ENCODE measurements at regions not wholly inside any gene's neighbourhood (a gene's known extent, or its start where the extent isn't known, plus 50 kb on each side); places are given as distances from the start of the nearest gene placed in this dataset.
A peak's percentile ranks its signal among the peaks of the same experiment; 100 is the strongest.
"Not testable (repeated sequence)": the region's sequence is repeated elsewhere in the genome, so short reads cannot be mapped to it uniquely, and the experiment has no call there.

DNA sequence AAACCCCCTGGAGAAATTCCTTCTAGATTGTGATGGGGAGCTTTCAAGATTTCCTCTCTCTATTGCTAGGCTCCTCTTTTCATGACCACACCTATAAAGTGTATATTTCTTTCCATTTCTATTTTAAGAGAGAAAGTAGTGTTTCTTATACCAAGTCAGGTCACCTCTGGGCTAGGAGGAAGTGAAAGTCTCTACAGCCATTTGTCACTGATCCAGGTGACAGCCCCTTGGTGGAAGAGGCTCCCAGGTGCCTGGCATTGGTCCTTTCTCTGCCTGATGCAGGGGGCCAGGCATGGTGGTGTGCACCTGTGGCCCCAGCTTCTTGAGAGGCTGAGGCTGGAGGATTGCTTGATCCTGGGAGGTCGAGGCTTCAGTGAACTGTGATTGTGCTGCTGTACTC lies 64.7 kb downstream of the DHCR7 start:
- DNase-seq = no peak

DNA sequence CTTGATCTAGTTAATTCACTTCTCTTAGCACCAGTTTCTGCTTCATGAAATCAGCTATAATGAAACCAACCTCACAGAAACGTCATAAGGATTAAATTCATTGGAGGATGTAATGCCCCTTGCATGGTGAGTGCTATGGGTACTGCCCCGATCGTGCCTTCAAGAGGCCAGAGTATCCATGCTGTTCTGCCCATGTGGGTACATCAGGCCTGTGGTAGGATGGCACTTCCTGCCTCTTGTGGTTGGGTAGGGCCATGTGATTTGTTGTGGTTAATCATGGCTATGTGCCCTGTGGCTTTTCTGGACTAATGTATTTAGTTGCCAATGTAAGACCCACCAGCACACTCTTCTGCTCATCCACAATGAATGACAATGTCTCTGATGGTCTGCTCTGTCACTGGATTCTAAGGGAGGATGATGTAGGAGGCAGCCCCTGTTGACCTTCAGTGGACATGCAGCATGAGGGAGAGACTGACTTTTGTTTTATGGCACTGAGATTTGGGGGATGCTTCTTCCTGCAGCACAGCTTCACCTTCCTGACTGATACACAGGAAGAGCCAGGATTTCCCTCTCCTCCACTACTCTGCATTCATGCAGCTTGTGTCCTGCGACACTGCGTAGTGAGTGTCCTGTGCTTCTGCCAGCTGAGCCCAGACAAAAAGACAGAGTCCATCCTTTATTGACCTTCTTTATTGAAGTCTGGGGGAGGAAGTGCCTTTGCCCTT lies 66.2 kb downstream of the DHCR7 start:
- no peak for DNase-seq

DNA sequence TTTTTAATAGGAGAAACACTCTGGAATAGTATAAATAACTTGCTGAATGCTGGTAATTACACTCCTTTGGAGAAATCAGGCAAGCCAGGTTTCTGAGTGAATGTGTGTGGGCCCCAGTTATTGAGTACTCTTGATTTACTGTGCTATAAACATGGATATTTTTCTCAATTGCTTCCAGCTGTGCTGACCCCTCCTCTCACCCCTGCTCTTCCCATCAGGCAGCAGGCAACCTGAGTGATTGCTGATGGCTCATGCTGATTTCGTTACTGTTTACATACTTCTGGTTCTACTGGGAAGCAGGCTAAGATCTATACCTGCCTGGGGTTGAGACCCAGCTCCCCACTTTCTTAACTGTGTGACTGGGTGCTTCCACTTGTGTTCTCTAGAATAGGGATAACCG lies 68.5 kb downstream of the DHCR7 start:
- no peak for DNase-seq

DNA sequence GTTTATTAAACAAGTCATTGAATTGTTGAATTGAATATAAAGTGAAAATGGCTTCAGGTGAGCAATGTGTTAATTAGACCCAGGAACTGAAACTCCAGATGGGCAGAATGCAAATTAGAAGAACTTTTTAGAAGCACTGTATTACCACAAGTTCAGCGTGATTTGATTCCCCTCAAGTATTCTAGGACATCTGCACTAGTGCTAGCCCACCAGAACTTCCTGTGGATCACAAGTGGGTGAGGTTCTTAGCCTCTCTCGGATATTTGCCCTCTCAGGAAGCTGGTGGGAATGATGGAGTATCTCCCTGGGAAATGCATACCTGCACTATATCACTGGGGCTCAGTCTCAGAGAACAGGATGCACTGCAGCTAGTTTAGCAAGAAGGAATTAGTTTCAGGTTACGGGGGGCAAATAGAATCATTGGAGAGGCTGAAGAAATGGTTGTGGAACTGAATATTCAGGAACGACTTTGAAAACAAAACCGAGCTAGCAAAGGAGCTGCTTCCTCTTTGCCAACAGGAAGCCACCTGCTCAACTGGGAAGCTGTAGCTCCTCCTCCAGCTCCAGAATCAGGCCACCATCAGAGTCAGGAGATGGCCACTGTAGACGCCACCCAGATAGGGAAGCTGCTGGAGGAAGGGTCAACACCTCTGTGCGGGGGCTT lies 74.3 kb downstream of the DHCR7 start:
- no peak for DNase-seq

DNA sequence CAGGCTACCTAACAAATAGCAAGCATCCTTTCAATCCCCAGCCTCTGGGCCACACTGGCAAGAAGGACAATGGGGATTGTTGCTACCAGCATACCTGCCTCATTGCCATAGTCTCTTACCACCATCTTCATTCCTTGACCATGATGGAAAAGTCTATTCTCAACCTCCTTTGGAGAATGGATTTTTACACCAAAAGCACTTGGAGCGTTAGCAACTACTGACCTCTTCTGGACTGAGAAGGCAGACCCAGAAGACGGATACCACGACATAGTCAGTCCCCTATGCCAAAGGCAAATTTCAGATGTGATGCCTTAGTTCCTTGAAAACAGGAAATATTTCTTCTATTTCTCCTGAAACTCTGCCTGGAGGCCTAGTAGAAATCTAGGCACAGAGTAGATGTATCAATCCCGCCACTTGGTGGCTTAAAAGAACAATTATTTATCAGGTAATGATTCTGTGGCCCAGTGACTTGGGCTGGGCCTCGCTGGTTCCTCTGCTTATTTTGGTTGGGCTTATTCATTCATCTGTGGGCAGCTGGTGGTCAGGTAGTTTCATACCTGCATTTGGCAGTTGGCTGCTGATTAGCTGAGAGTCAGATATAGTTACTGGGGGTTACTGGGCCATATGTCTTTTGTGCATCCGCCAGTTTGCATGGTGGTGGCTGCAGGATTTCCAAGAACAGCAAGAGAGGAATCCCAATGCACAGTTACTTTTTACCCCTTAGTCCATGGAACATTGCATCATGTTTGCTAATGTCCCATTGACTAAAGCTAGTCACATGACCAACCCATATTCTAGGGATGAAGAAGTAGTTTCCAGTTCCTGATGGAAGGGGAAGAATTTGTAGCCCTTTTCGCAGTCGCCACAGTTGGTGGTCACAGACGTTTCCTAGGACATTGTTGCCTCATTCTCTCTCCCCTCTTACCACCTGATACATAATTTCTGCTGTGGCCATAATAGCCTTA lies 75.2 kb downstream of the DHCR7 start:
- peak; percentile 13 for DNase-seq

DNA sequence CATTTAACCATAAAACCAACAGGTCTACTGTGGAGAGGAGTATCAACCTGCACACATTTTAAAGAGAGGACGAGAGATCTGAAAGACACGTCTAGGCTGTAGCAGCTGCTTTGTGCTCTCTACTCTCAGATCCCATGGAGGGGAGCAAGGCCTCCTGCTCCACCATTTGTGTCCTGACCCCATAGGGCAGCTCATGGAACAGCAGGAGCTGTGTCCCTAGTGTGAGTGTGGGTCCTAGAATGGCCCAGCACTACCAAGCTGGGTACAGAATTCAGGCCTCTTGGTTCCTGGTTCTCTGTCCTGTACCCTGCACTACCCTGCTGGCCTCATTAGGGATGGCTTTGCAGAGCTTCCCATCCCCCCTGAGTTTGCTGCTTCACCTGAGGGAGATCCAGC lies 76.5 kb downstream of the DHCR7 start:
- DNase-seq = no peak

DNA sequence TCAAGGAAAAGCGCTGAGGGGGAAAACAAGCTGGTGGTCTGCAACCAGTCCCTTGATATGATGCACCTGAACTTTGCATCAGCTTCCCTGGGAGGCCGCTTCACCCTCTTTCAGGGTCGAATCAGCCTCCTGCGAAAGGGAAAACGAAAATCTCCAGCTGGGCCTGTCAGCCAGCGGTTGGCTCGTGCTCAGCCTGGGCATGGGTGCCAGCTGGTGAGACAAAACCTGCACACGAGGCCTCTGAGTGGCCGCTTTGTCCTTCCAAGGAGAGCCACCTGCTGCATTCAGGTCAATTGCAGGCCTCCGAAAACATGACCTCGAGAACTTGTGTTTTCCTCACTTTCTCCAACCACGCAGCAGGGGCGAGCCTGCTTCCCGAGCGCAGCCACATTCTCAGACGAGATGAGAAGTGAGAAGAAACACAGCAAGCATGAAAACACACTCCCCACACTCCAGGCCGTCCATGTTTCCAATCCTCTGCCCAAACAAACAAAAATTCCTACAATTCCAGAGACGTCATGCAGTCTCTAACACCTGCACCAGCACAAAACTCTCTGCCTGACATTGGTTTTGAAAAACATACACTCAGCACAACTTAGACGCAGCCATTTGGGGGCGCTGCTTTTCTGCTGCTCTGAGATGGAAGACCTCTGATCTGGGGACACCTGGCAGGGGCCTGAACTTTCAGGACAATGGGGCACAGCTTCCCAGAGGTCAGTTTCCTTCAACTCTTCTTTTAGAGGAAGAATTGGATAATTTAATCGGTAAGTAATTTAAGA lies 77.1 kb downstream of the DHCR7 start:
- DNase-seq = no peak

DNA sequence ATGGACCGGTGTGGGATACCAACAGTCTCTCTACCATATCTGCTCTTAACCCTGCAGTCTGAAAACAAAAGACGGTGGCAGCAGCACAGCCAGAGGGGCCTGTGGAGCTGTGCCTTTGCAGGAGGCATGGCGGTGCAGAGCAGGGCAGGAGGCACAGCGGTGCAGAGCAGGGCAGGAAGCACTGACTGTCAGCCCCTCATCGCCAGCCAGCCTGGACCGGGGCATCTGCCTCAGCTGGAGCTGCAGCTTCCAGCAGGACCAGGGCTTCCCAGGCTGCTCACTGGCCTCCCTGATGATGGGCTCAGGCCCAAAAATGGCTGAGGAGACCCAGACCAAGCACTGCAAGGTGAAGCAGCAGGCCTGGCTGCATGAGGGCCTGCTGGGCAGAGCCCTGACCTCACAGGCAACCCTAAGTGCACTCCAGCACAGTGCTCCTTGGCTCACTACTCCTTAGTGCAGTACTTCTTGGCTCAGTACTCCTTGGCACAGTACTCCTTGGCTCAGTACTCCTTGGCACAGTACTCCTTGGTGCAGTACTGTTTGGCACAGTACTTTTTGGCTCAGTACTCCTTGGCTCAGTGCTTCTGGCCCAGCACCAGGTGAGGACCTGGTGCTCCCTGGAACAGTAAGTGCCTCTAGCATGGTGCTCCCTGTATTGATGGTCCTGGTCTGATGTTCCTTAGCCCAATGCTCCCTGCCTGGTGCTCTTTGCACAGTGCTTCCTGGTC lies 78.0 kb downstream of the DHCR7 start:
- DNase-seq = no peak

DNA sequence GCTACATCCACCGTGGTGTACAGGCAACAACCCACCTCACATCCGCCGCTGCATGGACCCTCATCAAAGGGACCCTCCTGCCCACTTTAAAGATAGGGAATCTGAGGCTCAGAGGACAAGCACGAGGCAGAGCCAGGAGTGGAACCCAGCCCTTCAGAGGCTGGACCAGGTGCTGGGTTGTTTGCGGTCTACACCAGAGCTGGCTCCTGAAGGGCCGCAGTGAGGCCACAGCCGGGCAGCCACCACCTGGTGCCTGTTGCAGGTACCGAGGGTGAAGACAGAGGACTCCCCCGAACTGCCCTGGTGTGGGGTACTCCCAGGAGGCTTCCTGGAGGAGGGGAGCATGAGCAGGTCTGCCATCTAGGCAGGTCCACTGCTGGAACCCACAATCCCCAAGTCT lies 78.8 kb downstream of the DHCR7 start:
- DNase-seq = no peak

DNA sequence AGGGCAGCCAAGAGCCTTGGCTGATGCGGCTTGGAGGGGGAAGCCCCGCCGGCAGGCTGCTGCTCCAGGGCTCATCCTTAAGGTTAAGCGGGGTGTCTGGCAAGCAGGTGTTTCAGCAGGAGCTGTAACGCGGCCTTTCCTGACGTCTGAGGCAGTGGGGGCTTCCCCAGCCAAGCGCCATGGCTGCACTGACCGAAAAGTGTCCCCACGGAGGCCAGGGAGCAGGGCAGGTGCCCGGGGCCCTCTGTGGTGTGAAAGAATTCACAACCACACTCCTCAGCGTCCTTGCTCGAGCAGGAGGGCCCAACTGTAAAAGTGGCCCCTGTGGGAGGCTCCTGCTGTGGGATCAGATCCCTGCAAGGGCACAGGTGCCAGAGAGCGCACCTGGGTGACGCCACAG lies 79.2 kb downstream of the DHCR7 start:
- no peak for DNase-seq

DNA sequence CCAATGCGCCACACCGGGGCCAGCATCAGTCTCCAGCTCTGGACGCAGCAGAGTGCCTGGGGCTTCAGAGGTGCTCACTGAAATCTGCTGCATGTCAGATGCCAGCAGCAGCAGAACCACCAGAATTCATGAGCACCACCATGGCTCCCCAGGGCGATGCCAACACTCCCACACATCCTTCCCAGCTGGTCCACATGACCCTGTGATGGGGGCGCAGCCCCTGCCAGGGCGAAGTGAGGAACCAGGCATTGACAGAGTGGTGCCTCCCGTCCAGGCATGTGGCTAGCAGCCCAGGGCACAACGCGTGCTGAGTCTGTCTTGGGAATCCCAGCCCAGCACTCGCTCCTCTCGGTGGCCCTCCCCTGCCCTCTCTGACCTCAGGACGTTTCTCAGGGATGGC lies 80.4 kb downstream of the DHCR7 start:
- DNase-seq = no peak

DNA sequence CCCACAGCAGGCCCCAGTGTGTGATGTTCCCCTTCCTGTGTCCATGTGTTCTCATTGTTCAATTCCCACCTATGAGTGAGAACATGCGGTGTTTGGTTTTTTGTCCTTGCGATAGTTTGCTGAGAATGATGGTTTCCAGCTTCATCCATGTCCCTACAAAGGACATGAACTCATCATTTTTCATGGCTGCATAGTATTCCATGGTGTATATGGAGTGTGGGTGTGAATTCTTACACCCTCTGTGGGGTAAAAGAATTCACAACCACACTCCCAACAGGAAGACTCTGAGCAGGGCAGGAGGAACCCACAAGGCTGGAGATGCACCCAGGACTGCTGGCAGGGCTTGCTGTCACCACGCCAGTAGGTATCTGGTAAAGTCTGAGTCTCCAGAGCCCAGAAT lies 80.9 kb downstream of the DHCR7 start:
- not testable (repeated sequence) for DNase-seq

DNA sequence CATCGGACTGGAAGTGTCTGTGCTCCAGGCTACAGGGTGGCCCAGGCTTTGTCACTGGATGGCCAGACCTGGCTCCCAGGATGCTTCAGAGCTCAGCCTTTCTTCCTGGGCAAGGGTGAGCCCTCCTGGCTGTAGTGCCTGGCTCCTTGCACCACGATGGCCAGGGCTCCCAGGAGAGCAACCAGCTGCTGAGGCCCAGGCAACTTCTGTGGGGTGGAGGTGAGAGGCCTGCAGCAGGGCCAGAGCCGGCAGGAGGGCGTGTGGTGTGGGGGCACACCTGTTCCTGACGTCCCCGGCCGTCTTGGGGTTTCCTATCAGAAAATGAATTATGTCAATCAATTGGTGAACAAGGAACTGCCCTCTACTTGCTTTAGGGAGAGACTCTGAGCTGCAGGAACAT lies 82.1 kb downstream of the DHCR7 start:
- DNase-seq = no peak

DNA sequence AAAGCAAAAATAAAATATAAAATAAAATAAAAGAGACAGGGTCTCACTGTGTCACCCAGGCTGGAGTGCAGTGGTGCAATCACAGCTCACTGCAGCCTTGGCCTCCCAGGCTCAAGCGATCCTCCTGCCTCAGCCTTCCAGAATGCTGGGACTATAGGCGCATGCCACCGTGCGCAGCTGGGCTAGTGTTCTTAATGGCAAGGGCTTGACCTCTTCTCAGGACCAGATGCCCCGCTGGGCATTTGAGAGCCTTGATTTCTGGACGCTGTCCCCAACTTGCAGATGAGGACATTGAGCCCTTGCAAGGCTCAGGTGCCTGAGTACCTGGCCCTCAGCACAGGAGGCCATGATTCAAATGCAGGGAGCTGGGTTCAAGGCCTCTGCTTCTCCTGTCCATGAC lies 82.6 kb downstream of the DHCR7 start:
- DNase-seq = no peak

DNA sequence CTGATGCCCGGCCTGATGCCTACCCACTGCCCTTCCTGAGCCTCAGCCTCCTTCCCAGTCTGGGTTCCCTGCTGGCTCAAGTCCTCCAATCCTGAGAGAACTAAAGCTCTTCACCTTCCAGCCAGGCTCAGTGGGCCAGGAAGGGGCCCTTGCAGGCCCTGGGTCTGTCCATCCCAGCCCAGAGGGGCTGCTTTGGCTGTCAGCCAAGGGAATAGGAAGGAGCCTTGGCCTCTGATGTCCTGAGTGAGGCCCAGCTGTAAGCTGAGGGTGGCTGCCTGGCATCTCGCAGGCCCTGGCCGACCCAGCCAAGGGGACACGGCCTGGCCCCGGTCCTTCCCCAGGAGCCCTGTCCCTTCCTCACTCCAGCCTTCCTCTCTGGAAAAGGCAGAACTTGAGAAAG lies 83.4 kb downstream of the DHCR7 start:
- no peak for DNase-seq

DNA sequence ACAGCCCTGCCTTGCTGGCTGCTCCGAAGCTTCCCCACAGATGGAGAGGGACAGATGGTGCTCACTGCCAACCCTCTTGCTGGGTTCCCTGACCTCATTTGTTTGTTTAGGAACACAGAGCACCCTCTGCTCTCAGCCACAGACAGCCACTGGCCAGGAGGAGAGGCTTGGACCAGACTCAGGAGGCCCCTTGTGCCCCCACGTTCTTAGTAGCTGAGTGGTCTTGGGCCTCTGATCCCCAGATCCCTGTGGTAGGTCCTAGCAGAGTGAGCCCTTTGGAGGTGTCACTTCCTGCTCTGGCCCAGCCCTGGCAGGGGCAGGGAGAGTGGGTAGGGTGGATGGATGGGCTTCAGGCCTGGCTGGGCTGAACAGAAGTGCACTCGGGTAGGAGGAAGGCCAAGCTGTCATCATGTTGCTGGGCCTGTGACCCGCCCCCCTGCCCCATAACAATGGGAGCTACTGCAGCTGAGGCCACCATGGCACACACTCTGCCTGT lies 84.0 kb downstream of the DHCR7 start:
- no peak for DNase-seq

DNA sequence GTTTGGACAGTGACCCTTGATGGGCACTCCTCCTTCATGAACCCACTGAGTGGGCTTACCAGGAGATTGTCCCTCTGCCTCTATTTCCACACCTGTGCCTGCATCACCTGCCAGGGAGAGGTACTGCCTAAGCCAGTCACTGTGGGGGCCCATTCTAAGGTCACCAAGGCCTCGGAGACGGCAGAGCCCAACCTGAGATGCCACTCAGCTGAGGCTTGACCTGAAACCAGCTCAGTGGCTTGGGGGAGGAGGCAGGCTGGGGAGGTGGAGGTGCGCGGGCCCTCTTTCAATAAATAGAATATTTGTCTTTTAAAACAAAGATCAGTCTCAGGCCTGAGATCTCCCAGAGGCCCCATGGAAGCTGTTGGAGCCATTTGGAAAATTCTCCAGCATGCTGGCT lies 84.5 kb downstream of the DHCR7 start:
- DNase-seq = no peak

DNA sequence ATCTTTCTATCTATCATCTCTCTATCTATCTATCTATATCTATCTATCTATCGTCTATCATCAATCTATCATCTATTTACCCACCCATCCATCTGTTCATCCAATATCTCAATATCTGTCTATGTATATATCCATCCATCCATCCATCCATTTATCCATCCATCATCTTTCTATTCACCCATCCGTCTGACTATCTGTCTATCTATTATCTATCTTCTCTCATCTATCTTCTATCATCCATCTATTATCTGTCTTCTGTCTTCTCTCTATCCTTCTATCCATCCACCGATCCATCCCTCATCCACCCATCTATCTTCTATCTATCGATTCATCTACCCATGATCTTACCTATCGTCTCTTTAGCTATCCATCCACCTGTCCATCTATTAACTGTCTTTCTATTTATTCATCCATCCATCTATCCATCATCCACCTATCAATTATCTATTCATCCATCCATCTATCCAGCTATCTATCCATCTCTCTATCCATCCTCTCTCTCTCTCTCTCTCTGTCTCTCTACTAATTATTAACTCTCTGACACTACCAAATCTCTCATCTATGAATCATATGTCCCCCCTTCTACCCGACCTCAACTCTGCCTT lies 89.1 kb downstream of the DHCR7 start:
- no peak for DNase-seq

DNA sequence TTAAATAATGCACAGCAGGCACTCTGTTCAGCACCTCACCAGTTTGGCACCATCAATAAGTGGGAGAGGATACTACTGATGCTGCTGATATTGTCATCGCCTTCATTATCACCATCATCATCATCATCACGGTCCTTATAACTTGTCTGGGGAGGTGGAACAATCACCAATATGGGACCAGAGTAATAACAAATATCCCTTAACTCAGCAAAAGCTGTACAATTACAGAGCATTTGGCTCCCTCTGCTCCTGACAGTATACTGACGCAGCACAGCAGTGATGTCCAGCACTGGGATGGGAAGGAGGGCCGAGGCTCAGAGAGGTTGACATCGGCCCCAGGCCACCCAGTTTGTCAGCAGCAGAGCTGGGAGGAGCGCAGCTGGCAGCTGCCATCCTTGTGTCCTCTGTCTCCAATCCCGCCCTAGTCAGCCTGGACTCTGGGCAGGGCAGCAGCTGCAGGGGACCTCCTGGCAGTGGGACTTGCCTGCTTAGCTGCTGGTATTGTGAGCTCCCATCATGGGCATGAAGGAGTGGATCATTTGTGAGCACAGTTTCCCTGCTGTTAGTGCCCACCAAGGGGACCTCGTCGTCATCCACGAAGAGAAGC lies 90.0 kb downstream of the DHCR7 start:
- no peak for DNase-seq

DNA sequence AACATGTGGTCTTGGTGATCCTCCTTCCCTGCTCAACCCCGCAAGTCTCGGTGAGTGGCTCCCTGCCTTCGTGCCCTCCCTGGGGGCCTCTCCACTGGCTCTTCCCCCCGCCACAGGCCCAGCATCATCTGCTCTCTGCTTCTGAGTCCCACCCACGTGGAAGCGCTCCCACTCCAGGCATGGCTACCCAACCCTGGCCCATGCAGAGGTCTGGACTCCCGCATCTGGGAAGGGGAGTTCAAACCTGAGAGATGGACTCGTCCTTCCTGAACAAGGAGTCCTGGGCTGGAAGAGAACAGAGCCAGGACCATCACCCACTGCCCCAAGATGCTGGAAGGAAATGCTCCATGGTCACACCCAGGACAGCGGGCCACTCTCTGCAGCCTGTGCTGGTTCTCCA lies 90.8 kb downstream of the DHCR7 start:
- DNase-seq = no peak

DNA sequence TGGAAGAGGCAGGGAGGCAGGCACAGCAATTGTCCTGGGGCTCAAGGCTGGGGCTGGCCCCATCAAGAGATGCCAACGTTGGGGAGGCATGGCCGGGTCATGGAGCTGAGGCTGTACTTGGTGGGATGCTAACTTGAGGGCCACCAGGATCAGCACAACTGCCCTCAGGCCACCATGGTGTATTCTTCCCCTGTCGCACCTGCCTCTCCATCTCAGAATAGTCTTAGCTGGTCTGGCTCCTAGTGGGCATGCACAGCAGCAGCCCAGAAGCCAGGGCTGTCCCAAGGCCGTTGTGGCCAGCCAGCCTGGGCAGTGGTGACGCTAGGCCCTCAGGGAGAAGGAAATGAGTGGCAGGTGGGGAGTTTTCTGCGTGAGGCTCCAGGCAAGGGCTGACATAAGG lies 91.3 kb downstream of the DHCR7 start:
- no peak for DNase-seq

Data from fibroblast of skin of right quadriceps (primary cell).